ENCODE measurements at regions not wholly inside any gene's neighbourhood (a gene's known extent, or its start where the extent isn't known, plus 50 kb on each side); places are given as distances from the start of the nearest gene placed in this dataset.
"Not testable (repeated sequence)": the region's sequence is repeated elsewhere in the genome, so short reads cannot be mapped to it uniquely, and the experiment has no call there.

- H3K36me3 ChIP-seq (ENCODE audit: low read depth, missing control alignments) = no peaks in the 10 kb centered on the region
- no peaks in the 10 kb centered on the region for H3K27me3 ChIP-seq
- H3K27ac ChIP-seq = no peak overlapping the region
- intact Hi-C loops (cut with DNase I; ENCODE audit: low total_unique reads) = no loop called here
- H3K4me1 ChIP-seq = no peaks in the 10 kb centered on the region
- WGBS, 2 donors = 79 to 82% methylated on average over 8 to 39 of the region's 40 CpGs
- no peaks in the 10 kb centered on the region for H3K9me3 ChIP-seq
- TF ChIP-seq POLR2A (IDR thresholded peaks at IDR 0.05) = no peak
- TF ChIP-seq CTCF (IDR thresholded peaks at IDR 0.05) = no peak
- no peak for DNase-seq
- H3K4me3 ChIP-seq = peak overlapping the region; percentile 26 to 31
These were observed 173.7 kb upstream of the FIGN start for GRCh38 chr2:163909411-163910080.

- WGBS, 2 donors = 85 to 87% methylated on average over 1 of the region's 1 CpG
- intact Hi-C loops (cut with DNase I; ENCODE audit: low total_unique reads) = no loop called here
- no peak for DNase-seq
- H3K27me3 ChIP-seq = no peaks in the 10 kb centered on the region
- no peak overlapping the region for H3K27ac ChIP-seq
- H3K9me3 ChIP-seq = no peaks in the 10 kb centered on the region
- TF ChIP-seq POLR2A (IDR thresholded peaks at IDR 0.05) (no peak), CTCF (IDR thresholded peaks at IDR 0.05) (no peak)
- H3K4me3 ChIP-seq = no peak overlapping the region
- H3K36me3 ChIP-seq (ENCODE audit: low read depth, missing control alignments) = no peaks in the 10 kb centered on the region
- no peaks in the 10 kb centered on the region for H3K4me1 ChIP-seq
These were observed 170.6 kb upstream of the FIGN start for GRCh38 chr2:163906410-163906809.

- Histone ChIP-seq H3K9me3 (no peaks in the 10 kb centered on the region), H3K4me3 (no peak overlapping the region), H3K4me1 (no peaks in the 10 kb centered on the region), H3K36me3 (ENCODE audit: low read depth, missing control alignments) (no peaks in the 10 kb centered on the region), H3K27ac (no peak overlapping the region), H3K27me3 (no peaks in the 10 kb centered on the region)
- DNase-seq = no peak
- 88% methylated on average over 2 of the region's 2 CpGs; no CpG with 5 or more reads in 1 of the 2 donors for WGBS, 2 donors
- TF ChIP-seq POLR2A (IDR thresholded peaks at IDR 0.05) (no peak), CTCF (IDR thresholded peaks at IDR 0.05) (no peak)
- intact Hi-C loops (cut with DNase I; ENCODE audit: low total_unique reads) = no loop called here
These were observed 162.0 kb upstream of the FIGN start for GRCh38 chr2:163897799-163898198.

- H3K4me3 ChIP-seq; DNase-seq; H3K27me3 ChIP-seq; H3K36me3 ChIP-seq (ENCODE audit: low read depth, missing control alignments); H3K27ac ChIP-seq; H3K4me1 ChIP-seq; intact Hi-C loops (cut with DNase I; ENCODE audit: low total_unique reads); H3K9me3 ChIP-seq: not testable (repeated sequence)
- 0% methylated on average over 1 of the region's 1 CpG for WGBS, 2 donors
These were observed 157.6 kb upstream of the FIGN start for GRCh38 chr2:163893444-163893843.

- Histone ChIP-seq H3K4me1 (no peaks in the 10 kb centered on the region), H3K27ac (no peak overlapping the region), H3K9me3 (no peaks in the 10 kb centered on the region), H3K36me3 (ENCODE audit: low read depth, missing control alignments) (no peaks in the 10 kb centered on the region), H3K27me3 (no peaks in the 10 kb centered on the region), H3K4me3 (no peak overlapping the region)
- 89 to 91% methylated on average over 4 of the region's 4 CpGs for WGBS, 2 donors
- intact Hi-C loops (cut with DNase I; ENCODE audit: low total_unique reads) = no loop called here
- TF ChIP-seq POLR2A (IDR thresholded peaks at IDR 0.05) (no peak), CTCF (IDR thresholded peaks at IDR 0.05) (no peak)
- DNase-seq = no peak
These were observed 152.8 kb upstream of the FIGN start for GRCh38 chr2:163888591-163888990.

Measured in testis (tissue), 2 donors.